ENCODE measurements at regions not wholly inside any gene's neighbourhood (a gene's known extent, or its start where the extent isn't known, plus 50 kb on each side); places are given as distances from the start of the nearest gene placed in this dataset.

DNA sequence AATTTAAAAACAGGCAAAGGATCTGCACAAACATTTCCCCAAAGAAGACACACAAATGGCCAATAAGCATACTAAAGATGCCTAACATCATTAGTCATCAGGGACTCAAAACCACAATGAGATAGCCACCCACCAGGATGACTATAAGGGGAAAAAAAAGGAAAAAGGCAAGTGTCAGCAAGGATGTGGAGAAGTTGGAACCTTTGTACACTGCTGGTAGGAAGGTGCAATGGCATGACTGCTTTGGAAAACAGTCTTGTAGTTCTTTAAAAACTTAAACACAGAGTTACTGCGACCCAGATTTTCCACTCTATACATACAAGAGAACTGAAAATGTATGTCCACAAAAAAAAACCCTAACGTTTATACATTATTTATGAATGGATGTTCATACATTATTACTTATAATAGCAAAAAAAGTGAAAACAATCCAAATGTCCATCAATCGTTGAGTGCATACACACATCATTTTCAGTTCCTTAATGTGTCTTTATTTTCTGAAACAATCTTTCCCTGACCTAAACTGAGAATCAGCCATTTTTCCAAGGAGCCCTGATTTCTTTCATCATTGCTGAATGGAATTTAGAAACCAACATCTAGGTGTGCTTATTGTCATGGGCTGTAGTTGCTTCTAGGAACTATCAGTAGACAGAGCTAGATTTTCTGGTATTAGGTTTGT lies 64.7 kb upstream of the TLK1 start:
- DNase-seq (ENCODE audit: low read depth): peak; percentile 79

DNA sequence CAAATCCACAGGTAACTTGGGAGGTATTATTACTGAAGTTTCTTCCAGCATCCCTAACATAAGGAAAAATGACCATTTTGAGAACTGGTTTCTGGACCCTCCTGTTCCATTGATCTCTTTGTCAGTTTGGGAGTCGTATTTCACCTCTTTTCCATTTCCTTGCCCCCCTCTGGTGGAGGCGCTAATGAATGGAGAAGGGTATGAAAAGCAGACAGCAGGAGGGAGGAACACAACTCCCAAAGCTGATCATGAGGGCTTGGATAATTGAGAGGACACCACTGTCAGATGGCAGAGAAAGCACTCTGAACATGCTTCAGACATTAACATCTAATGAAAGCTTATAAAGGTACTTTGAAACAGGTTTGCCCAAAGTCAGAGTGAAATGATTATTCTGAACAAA lies 56.6 kb upstream of the TLK1 start:
- no peak for DNase-seq (ENCODE audit: low read depth)

DNA sequence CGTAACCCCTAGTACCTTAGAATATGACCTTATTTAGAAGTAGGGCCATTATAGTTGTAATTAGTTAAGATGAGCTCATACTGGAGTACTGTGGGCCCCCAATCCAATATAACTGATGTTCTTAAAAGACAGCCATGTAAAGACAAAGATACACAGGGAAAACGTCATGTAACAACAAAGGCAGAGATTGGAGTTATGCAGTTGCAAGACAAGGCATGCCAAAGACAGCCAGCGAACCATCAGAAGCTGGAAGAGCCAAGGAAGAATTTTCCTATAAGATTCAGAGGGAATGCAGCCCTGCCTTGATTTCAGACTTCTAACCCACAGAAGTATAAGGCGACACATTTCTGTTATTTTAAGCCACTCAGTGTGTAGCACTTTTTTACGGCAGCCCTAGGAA lies 55.9 kb upstream of the TLK1 start:
- DNase-seq (ENCODE audit: low read depth): no peak

DNA sequence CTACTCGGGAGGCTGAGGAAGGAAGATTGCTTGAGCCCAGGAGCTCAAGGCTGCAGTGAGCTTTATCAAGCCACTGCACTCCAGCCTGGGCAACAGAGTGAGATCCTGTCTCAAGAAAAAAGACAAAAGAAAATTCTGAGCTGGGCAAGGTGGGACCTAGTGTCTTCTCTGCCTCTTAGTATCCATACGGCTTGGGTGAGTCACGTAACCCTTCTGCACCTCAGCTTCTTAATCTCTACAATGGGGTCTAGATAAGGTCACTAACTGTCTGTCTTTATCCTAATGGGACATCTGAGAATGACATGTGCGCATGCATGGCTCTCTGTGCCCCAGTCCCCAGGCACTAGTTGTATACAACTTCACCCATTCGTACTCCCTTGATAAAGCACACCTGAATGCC lies 53.4 kb upstream of the TLK1 start:
- no peak for DNase-seq (ENCODE audit: low read depth)

DNA sequence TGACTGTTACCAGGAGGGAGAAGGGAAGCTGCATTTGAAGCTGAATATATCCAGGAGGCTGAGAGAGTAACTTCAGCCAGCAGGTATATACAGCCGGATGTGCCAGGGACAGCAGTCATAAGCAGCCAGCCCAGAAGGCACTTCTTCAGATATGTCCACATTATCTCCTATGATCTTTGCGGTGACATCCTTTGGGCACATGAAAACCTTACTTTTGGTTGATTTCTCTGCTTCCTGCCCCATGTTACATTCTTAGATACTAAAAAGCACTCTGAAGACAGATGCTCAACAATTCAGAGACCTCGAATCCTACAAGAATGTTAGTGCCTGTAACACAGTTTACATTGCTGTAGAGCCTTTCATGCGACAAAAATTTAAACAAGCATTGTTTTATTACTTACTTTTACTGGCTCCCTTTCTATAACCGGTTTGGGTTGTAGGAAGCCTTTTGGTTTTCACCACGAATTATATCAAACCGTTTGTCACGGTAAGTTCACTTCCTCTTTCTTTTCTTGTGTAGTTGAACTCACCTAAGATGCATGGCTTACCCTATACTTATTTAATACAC lies 50.3 kb upstream of the TLK1 start:
- DNase-seq (ENCODE audit: low read depth): no peak

Measured in HS-27A (cell line).